ENCODE measurements at regions not wholly inside any gene's neighbourhood (a gene's known extent, or its start where the extent isn't known, plus 50 kb on each side); places are given as distances from the start of the nearest gene placed in this dataset.

DNA sequence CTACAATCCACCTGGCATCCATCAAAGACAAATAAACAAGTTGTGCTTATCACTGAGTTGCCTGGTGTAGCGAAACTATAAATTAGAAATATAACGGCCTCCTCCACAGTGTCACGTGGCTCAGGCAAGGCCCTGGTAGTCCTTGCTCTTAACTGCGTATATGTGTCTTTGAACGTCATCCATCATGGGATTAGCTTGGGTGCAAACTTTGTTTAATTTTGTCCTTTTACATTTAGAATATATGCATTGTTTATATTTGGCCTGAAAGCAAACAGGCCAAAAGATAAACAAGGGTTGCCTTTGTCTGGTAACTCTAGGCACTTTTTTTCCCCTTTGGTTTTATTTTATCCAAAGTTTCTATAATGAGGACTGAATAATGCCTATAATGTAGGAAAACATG lies 184.9 kb downstream of the KIT start:
- no peak for DNase-seq

DNA sequence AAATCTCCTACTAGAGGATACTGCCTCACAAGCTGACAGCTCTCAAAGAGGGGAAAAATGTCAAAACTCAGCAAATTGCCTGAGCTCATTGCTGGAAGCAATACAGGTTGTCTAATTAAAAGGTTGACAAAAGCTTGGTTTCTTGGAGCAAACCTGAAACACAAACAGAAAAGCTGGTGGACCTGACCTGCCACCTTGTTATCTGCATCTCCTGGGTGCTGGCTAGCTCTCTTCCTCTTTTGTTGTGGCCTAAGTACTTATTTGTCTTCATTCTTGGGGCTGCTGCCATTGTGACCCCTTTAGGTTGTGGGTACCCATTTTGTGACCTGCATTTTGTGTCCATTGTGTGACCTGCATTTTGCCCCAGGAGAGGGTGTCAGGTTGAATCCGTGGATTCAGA lies 184.5 kb downstream of the KIT start:
- no peak for DNase-seq

GRCh38 chr4:54840992-54841768 lies 183.4 kb downstream of the KIT start:
- peak; percentile 34 for DNase-seq

- DNase-seq: no peak
Observed at GRCh38 chr4:54840430-54840829, 182.7 kb downstream of the KIT start.

DNA sequence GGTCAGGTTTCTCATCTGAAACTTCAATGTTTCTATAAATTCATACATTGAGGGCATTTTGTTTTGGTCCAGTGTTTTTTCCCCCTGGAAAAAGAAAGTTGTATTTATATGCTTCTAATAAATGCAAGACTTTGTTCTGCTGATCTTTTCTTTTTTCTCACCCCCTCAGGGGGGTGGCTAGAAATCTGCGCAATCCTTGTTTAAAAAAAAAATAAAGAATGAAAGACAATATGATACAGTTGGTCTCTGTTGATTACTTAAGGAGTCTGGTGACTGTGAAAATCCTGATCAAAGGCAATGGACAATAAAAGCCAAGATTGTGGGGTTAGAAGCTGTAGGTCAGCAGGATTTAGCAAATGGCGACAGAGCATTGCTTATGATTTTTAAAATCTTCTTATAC lies 180.5 kb downstream of the KIT start:
- no peak for DNase-seq

- DNase-seq: peak; percentile 5
Observed at GRCh38 chr4:54837576-54838140, 179.9 kb downstream of the KIT start.

DNA sequence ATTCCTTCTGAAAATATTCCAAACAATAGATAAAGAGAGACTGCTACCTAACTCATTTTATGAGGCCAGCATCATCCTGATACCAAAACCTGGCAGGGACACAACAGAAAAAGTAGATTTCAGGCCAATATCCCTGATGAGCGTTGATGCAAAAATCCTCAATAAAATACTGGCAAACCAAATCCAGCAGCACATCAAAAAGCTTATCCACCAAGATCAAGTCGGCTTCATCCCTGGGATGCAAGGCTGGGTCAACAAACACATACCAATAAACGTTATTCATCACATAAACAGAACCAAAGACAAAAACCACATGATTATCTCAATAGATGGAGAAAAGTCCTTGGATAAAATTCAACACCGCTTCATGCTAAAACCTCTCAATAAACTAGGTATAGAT lies 170.6 kb downstream of the KIT start:
- DNase-seq: peak; percentile 13

GRCh38 chr4:54823616-54824015 lies 165.9 kb downstream of the KIT start:
- DNase-seq: no peak

DNA sequence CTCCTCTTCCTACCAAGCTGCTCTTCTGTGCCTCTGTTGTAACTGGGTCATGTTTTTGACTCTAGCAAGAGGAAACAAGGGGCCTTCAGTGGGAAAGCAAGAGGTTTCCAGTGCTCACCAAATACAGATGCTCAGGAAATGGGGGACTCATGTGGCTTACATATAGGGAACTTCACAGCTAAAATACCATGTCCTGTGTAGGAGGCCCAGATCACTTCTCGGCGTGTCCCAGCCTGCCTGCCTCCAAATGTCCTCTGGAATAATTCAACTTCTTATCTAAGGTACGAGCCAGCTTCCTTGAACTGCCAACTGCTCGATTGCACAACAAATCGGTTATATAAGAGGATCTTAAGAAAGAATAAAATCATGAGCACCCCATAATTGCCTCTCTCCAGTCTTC lies 161.3 kb downstream of the KIT start:
- DNase-seq: no peak

- DNase-seq: no peak
Observed at GRCh38 chr4:54818481-54818880, 160.7 kb downstream of the KIT start.

DNA sequence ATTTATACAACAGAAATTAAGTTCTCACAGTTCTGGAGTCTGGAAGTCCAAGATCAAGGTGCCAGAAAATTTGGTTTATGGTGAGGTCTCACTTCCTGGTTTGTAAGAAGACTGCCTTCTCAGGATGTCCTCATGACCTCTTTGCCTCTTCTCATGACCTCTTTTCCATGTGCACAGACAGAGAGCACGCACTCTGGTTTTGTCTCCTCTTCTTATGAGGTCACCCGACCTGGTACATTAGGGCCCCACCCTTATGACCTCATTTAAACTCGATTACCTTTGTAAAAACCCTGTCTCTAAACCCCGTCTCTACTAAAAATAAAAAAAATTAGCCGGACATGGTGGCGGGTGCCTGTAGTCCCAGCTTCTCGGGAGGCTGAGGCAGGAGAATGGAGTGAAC lies 155.9 kb downstream of the KIT start:
- no peak for DNase-seq

- DNase-seq: no peak
Observed at GRCh38 chr4:54806351-54806750, 148.6 kb downstream of the KIT start.

DNA sequence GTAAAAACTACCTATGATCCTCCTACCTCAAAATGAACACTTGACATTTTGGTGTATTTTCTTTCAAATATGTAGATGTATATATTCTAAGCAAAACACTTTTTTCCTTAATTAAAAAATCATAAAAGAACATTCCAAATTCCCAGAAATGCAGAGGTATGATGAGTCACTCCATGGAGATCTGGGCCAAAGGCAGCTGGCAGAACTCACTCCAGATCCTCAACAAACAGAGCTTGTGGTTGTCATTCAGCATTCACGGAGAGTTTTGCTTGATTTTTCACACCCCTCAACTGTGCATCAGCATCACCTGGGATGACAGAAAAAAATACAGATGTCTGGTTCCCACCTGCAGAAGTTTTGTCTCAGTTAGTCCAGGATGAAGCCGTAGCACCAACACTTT lies 144.6 kb downstream of the KIT start:
- no peak for DNase-seq

GRCh38 chr4:54800831-54801530 lies 143.2 kb downstream of the KIT start:
- no peak for DNase-seq

DNA sequence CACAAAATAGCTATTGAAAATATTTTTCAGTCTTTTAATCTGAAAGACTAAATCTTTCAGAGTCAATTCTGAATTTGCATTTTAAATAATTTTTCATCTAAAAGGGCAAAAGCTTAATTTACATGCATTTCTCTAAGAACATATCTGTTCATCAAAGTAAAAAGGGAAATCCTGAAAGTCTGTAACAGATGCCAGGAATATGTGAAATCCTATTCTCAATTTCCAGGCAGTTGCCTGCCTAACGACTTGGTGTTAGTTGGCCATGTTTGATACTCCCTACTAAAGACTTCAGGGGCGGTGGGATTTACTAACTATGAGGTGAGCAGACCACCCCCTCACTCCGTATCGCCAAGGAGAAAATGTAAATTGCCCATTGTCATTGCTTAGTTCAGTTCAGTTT lies 136.8 kb downstream of the KIT start:
- no peak for DNase-seq

DNA sequence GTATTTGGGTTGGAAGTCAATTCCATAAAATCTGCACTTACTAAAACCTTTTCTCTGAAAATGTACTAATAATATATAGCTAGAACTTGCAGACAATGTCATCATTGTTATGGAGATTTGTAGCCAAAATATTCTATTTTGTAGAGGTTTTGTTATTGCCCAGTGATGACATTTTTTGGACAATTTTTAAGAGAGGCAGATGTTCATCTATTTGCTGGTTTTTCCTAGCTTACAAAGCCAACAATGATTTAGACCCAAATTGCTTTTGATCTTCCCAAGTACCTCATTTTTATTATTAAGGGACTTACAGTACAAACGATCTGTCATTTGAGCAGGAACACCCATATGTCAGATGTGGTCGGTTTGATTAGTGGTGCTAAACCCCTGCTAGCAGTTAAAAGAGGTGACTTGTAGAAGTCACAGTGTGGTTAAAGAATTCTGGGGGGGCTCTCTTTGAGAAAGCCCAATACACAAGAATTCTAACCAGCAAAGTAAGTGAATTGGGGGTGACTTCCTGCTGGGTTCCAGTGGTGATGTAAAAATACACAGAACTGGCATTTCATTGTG lies 136.2 kb downstream of the KIT start:
- no peak for DNase-seq

Measured in fibroblast of skin of right quadriceps (primary cell).